GM18861 (cell line): ENCODE measurements at regions not wholly inside any gene's neighbourhood (a gene's known extent, or its start where the extent isn't known, plus 50 kb on each side); places are given as distances from the start of the nearest gene placed in this dataset.
A peak's percentile ranks its signal among the peaks of the same experiment; 100 is the strongest.

Source experiments
- ATAC-seq: cut with Tn5 transposase; IDR thresholded peaks from one replicate; pipeline ENCODE4 v1.9.1; 2021; ENCODE audit not compliant: unreplicated experiment

- ATAC-seq = no peak
Measured at GRCh38 chr21:43364261-43364510, 62.7 kb downstream of the SIK1 start.

GRCh38 chr21:43363506-43364260 is 63.2 kb downstream of the SIK1 start:
- ATAC-seq = no peak

- no peak for ATAC-seq
Measured at GRCh38 chr21:43362915-43363314, 64.0 kb downstream of the SIK1 start.

- peak; percentile 47 for ATAC-seq
Measured at GRCh38 chr21:43362321-43362791, 64.6 kb downstream of the SIK1 start.

GRCh38 chr21:43361493-43362296 is 65.2 kb downstream of the SIK1 start:
- no peak for ATAC-seq

- ATAC-seq = no peak
Measured at GRCh38 chr21:43361127-43361492, 65.8 kb downstream of the SIK1 start.

GRCh38 chr21:43360441-43361126 is 66.3 kb downstream of the SIK1 start:
- no peak for ATAC-seq

GRCh38 chr21:43358940-43359822 is 67.8 kb downstream of the SIK1 start:
- ATAC-seq = no peak

- no peak for ATAC-seq
Measured at GRCh38 chr21:43357715-43358430, 69.1 kb downstream of the SIK1 start.

- ATAC-seq = no peak
Measured at GRCh38 chr21:43355925-43356289, 71.0 kb downstream of the SIK1 start.

GRCh38 chr21:43355266-43355924 is 71.5 kb downstream of the SIK1 start:
- ATAC-seq = no peak

GRCh38 chr21:43354666-43355065 is 72.3 kb downstream of the SIK1 start:
- no peak for ATAC-seq

GRCh38 chr21:43354026-43354420 is 72.9 kb downstream of the SIK1 start:
- no peak for ATAC-seq

- ATAC-seq = no peak
Measured at GRCh38 chr21:43353282-43354025, 73.5 kb downstream of the SIK1 start.

- ATAC-seq = peak; percentile 66
Measured at GRCh38 chr21:43352568-43353281, 74.2 kb downstream of the SIK1 start.

GRCh38 chr21:43352154-43352537 is 74.8 kb downstream of the SIK1 start:
- ATAC-seq = no peak

GRCh38 chr21:43351501-43352153 is 75.3 kb downstream of the SIK1 start:
- no peak for ATAC-seq

- no peak for ATAC-seq
Measured at GRCh38 chr21:43349644-43350043, 77.3 kb downstream of the SIK1 start.
